ENCODE measurements at regions not wholly inside any gene's neighbourhood (a gene's known extent, or its start where the extent isn't known, plus 50 kb on each side); places are given as distances from the start of the nearest gene placed in this dataset.
A peak's percentile ranks its signal among the peaks of the same experiment; 100 is the strongest.

GRCh38 chr7:79734181-79734580 is 280.7 kb upstream of the MAGI2 start:
- no peak for DNase-seq (ENCODE audit: low read depth in 1 of 2, low spot score in 1 of 2)
- no peak overlapping the region for H3K27ac ChIP-seq
- H3K4me1 ChIP-seq (ENCODE audit: low read depth), result no peaks in the 10 kb centered on the region
- H3K4me3 ChIP-seq, result no peak overlapping the region
- no peaks in the 10 kb centered on the region for H3K9me3 ChIP-seq (ENCODE audit: low read depth)
- no peaks in the 10 kb centered on the region for H3K27me3 ChIP-seq
- TF ChIP-seq, protein P1, sequence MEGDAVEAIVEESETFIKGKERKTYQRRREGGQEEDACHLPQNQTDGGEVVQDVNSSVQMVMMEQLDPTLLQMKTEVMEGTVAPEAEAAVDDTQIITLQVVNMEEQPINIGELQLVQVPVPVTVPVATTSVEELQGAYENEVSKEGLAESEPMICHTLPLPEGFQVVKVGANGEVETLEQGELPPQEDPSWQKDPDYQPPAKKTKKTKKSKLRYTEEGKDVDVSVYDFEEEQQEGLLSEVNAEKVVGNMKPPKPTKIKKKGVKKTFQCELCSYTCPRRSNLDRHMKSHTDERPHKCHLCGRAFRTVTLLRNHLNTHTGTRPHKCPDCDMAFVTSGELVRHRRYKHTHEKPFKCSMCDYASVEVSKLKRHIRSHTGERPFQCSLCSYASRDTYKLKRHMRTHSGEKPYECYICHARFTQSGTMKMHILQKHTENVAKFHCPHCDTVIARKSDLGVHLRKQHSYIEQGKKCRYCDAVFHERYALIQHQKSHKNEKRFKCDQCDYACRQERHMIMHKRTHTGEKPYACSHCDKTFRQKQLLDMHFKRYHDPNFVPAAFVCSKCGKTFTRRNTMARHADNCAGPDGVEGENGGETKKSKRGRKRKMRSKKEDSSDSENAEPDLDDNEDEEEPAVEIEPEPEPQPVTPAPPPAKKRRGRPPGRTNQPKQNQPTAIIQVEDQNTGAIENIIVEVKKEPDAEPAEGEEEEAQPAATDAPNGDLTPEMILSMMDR (IDR thresholded peaks at IDR 0.05; ENCODE audit: low read depth, low read length), result no peak
- H3K36me3 ChIP-seq, result no peaks in the 10 kb centered on the region

- Histone ChIP-seq H3K9me3 (ENCODE audit: low read depth) (no peaks in the 10 kb centered on the region), H3K4me3 (no peak overlapping the region), H3K4me1 (ENCODE audit: low read depth) (no peaks in the 10 kb centered on the region), H3K36me3 (no peaks in the 10 kb centered on the region), H3K27ac (no peak overlapping the region), H3K27me3 (no peaks in the 10 kb centered on the region)
- TF ChIP-seq, protein P1 (IDR thresholded peaks at IDR 0.05; ENCODE audit: low read depth, low read length), result no peak
- DNase-seq (ENCODE audit: low read depth in 1 of 2, low spot score in 1 of 2), result no peak
These were observed 279.1 kb upstream of the MAGI2 start for GRCh38 chr7:79732535-79732934.

GRCh38 chr7:79730971-79731370 is 277.5 kb upstream of the MAGI2 start:
- Histone ChIP-seq H3K4me1 (ENCODE audit: low read depth) (no peaks in the 10 kb centered on the region), H3K36me3 (no peaks in the 10 kb centered on the region), H3K9me3 (ENCODE audit: low read depth) (no peaks in the 10 kb centered on the region), H3K27ac (no peak overlapping the region), H3K4me3 (no peak overlapping the region), H3K27me3 (no peaks in the 10 kb centered on the region)
- TF ChIP-seq, protein P1 (IDR thresholded peaks at IDR 0.05; ENCODE audit: low read depth, low read length), result no peak
- no peak for DNase-seq (ENCODE audit: low read depth in 1 of 2, low spot score in 1 of 2)

GRCh38 chr7:79723833-79724618 is 270.6 kb upstream of the MAGI2 start:
- Histone ChIP-seq H3K27me3 (no peaks in the 10 kb centered on the region), H3K9me3 (ENCODE audit: low read depth) (no peaks in the 10 kb centered on the region), H3K27ac (no peak overlapping the region), H3K4me1 (ENCODE audit: low read depth) (no peaks in the 10 kb centered on the region), H3K36me3 (no peaks in the 10 kb centered on the region), H3K4me3 (no peak overlapping the region)
- peak in 1 of 2 donors; percentile 27 for DNase-seq (ENCODE audit: low read depth in 1 of 2, low spot score in 1 of 2)
- TF ChIP-seq, protein P1 (IDR thresholded peaks at IDR 0.05; ENCODE audit: low read depth, low read length), result no peak

DNA sequence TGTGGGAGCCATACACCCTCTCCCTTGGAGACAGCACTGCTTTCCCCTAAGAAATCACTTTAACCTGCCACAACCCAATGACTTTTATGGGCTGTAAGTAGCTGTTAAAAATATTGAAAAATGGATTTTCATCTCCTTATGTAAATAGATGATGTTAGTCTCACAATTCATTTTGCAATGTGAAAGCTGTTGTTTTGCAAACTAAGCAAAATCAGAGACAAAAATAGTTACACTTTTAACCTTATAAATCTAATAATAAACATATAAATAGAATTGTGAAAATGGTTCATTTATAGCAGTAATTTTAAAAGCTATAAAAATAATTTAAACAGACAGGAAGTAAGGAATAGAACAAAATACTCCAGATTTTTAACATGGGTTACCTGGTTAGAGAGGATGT is 268.8 kb upstream of the MAGI2 start:
- TF ChIP-seq, protein P1 (IDR thresholded peaks at IDR 0.05; ENCODE audit: low read depth, low read length), result no peak
- Histone ChIP-seq H3K4me3 (no peak overlapping the region), H3K27ac (no peak overlapping the region)

More for the DNA sequence above, 268.8 kb upstream of the MAGI2 start:
- Histone ChIP-seq H3K36me3 (no peaks in the 10 kb centered on the region), H3K4me1 (ENCODE audit: low read depth) (no peaks in the 10 kb centered on the region), H3K27me3 (no peaks in the 10 kb centered on the region), H3K9me3 (ENCODE audit: low read depth) (no peaks in the 10 kb centered on the region)
- DNase-seq (ENCODE audit: low read depth in 1 of 2, low spot score in 1 of 2), result no peak

Data from cardiac muscle cell (in vitro differentiated cells and primary cell).